Calu3 (cell line): ENCODE measurements at regions not wholly inside any gene's neighbourhood (a gene's known extent, or its start where the extent isn't known, plus 50 kb on each side); places are given as distances from the start of the nearest gene placed in this dataset.

Experiments used
- BruUV-seq: library from RNA; stranded (reverse); fragments of 400-500 nt; replicated peaks from 2 replicates; lab custom pipeline; 2021; lab: Mats Ljungman, UMichigan
- CTCF ChIA-PET: fragments of 300-600 bp; sonication (Branson Sonifier 250); formaldehyde crosslinking; loops from one replicate; lab custom pipeline; 2022; ENCODE audit warnings: antibody characterized with exemption; lab: Charles Lee
- DNase-seq: peaks from one replicate; pipeline ENCODE4 v3.0.0; 2022
- H3K27ac Mint-ChIP-seq: one replicate; pipeline ENCODE4 v1.8.0; 2022; ENCODE audit warnings: mixed read lengths; ENCODE audit not compliant: unreplicated experiment
- H3K27me3 Mint-ChIP-seq: one replicate; pipeline ENCODE4 v1.8.0; 2022; ENCODE audit warnings: mixed read lengths; ENCODE audit not compliant: unreplicated experiment
- H3K36me3 Mint-ChIP-seq: one replicate; pipeline ENCODE4 v1.8.0; 2022; ENCODE audit warnings: mild to moderate bottlenecking, moderate library complexity, mixed read lengths; ENCODE audit not compliant: insufficient read depth, unreplicated experiment
- H3K4me1 Mint-ChIP-seq: one replicate; pipeline ENCODE4 v1.8.0; 2022; ENCODE audit warnings: mild to moderate bottlenecking, low read depth, mixed read lengths; ENCODE audit not compliant: unreplicated experiment
- H3K4me3 Mint-ChIP-seq: one replicate; pipeline ENCODE4 v1.8.0; 2022; ENCODE audit warnings: mild to moderate bottlenecking, low read depth, moderate library complexity, mixed read lengths; ENCODE audit not compliant: unreplicated experiment
- H3K9me3 Mint-ChIP-seq: one replicate; pipeline ENCODE4 v1.8.0; 2022; ENCODE audit warnings: low read depth, mixed read lengths; ENCODE audit not compliant: unreplicated experiment
- CTCF ChIP-seq: fragments of 200-600 bp; IDR thresholded peaks from one replicate; pipeline ENCODE4 v1.8.0; 2022; ENCODE audit warnings: antibody characterized with exemption; ENCODE audit not compliant: unreplicated experiment
- intact Hi-C: fragments of 100-400 bp; cut with micrococcal nuclease; formaldehyde crosslinking; loops from one replicate; pipeline ENCODE4 v1.10.0; 2022; ENCODE audit not compliant: unreplicated experiment

GRCh38 chr3:72043204-72044133 is 258.5 kb upstream of the PROK2 start:
- TF ChIP-seq CTCF = no peak
- CTCF ChIA-PET = no interaction called here
- Mint-ChIP-seq H3K27me3 (peaks cover 73% of the 10 kb centered on the region), H3K27ac (no peak overlapping the region), H3K4me1 (no peaks in the 10 kb centered on the region), H3K4me3 (no peak overlapping the region), H3K9me3 (no peaks in the 10 kb centered on the region), H3K36me3 (no peaks in the 10 kb centered on the region)
- intact Hi-C loops = no loop called here
- no peak for DNase-seq
- no TSS peak for BruUV-seq

- Mint-ChIP-seq H3K36me3 (no peaks in the 10 kb centered on the region), H3K27ac (no peak overlapping the region), H3K27me3 (peaks cover 71% of the 10 kb centered on the region), H3K9me3 (peaks cover under 1% of the 10 kb centered on the region), H3K4me3 (no peak overlapping the region), H3K4me1 (no peaks in the 10 kb centered on the region)
- intact Hi-C loops = no loop called here
- no peak for DNase-seq
- no peak for TF ChIP-seq CTCF
- CTCF ChIA-PET = no interaction called here
- BruUV-seq = no TSS peak
Measured at GRCh38 chr3:72042397-72043203, 257.7 kb upstream of the PROK2 start.

- TF ChIP-seq CTCF = no peak
- BruUV-seq = no TSS peak
- Mint-ChIP-seq H3K4me1 (no peaks in the 10 kb centered on the region), H3K9me3 (peaks cover 4% of the 10 kb centered on the region), H3K4me3 (no peak overlapping the region), H3K36me3 (no peaks in the 10 kb centered on the region), H3K27me3 (peaks cover 69% of the 10 kb centered on the region), H3K27ac (no peak overlapping the region)
- no peak for DNase-seq
- CTCF ChIA-PET = no interaction called here
- intact Hi-C loops = no loop called here
Measured at GRCh38 chr3:72041511-72041910, 256.6 kb upstream of the PROK2 start.

GRCh38 chr3:72041076-72041475 is 256.1 kb upstream of the PROK2 start:
- no peak for DNase-seq

More at GRCh38 chr3:72041076-72041475, 256.1 kb upstream of the PROK2 start:
- no peaks in the 10 kb centered on the region for H3K36me3 Mint-ChIP-seq
- H3K4me1 Mint-ChIP-seq = no peaks in the 10 kb centered on the region
- H3K4me3 Mint-ChIP-seq = no peak overlapping the region
- CTCF ChIA-PET = no interaction called here
- H3K9me3 Mint-ChIP-seq = peaks cover 4% of the 10 kb centered on the region
- no peak for TF ChIP-seq CTCF
- no peak overlapping the region for H3K27ac Mint-ChIP-seq
- no TSS peak for BruUV-seq
- peaks cover 70% of the 10 kb centered on the region for H3K27me3 Mint-ChIP-seq
- intact Hi-C loops = no loop called here
